H9 (cell line): ENCODE measurements at regions not wholly inside any gene's neighbourhood (a gene's known extent, or its start where the extent isn't known, plus 50 kb on each side); places are given as distances from the start of the nearest gene placed in this dataset.

Experiments
- DNase-seq: peaks from one replicate; pipeline ENCODE4 v3.0.0-alpha.2; 2017
- H2AFZ ChIP-seq: one replicate; pipeline ENCODE4 v1.6.1; 2013; ENCODE audit warnings: mild to moderate bottlenecking, low read length, control low read depth, moderate library complexity
- H2AK5ac ChIP-seq: 2 replicates; pipeline ENCODE4 v1.6.1; 2013; ENCODE audit warnings: low read length, control low read depth, mixed read lengths; ENCODE audit not compliant: insufficient read length
- H2BK120ac ChIP-seq: one replicate; pipeline ENCODE4 v1.6.1; 2013; ENCODE audit warnings: low read depth, mild to moderate bottlenecking, low read length, control low read depth, inconsistent platforms; ENCODE audit not compliant: poor library complexity, severe bottlenecking
- H2BK12ac ChIP-seq: 2 replicates; pipeline ENCODE4 v1.6.1; 2013; ENCODE audit warnings: low read length, control low read depth, mixed read lengths, low read depth; ENCODE audit not compliant: insufficient read length
- H2BK15ac ChIP-seq: 2 replicates; pipeline ENCODE4 v1.6.1; 2013; ENCODE audit warnings: low read depth, low read length, control low read depth
- H2BK20ac ChIP-seq: one replicate; pipeline ENCODE4 v1.6.1; 2013; ENCODE audit warnings: low read depth, mild to moderate bottlenecking, low read length, control low read depth, inconsistent platforms; ENCODE audit not compliant: poor library complexity, severe bottlenecking
- H2BK5ac ChIP-seq: 2 replicates; pipeline ENCODE4 v1.6.1; 2013; ENCODE audit warnings: low read length, control low read depth, mixed read lengths; ENCODE audit not compliant: insufficient read length
- H3K14ac ChIP-seq: 2 replicates; pipeline ENCODE4 v1.6.1; 2013; ENCODE audit warnings: low read length, control low read depth; ENCODE audit not compliant: insufficient read depth
- H3K18ac ChIP-seq: 2 replicates; pipeline ENCODE4 v1.6.1; 2013; ENCODE audit warnings: low read depth, mild to moderate bottlenecking, mixed read lengths, low read length, control low read depth; ENCODE audit not compliant: insufficient read length
- H3K23ac ChIP-seq: 2 replicates; pipeline ENCODE4 v1.6.1; 2013; ENCODE audit warnings: low read length, control low read depth, mixed read lengths, low read depth; ENCODE audit not compliant: insufficient read length
- H3K23me2 ChIP-seq: 2 replicates; pipeline ENCODE4 v1.6.1; 2013; ENCODE audit warnings: low read depth, mild to moderate bottlenecking, mixed read lengths, low read length, control low read depth; ENCODE audit not compliant: insufficient read length, poor library complexity, severe bottlenecking
- H3K27ac ChIP-seq: 2 replicates; pipeline ENCODE4 v1.5.1; 2013; ENCODE audit warnings: low read length, control low read depth, mixed read lengths, low read depth; ENCODE audit not compliant: insufficient read length
- H3K27me3 ChIP-seq: 2 replicates; pipeline ENCODE4 v1.6.1; 2013; ENCODE audit warnings: low read length, control low read depth, inconsistent platforms; ENCODE audit not compliant: insufficient read depth
- H3K4ac ChIP-seq: 2 replicates; pipeline ENCODE4 v1.6.1; 2013; ENCODE audit warnings: low read depth, mild to moderate bottlenecking, control low read depth, inconsistent platforms, low read length, moderate library complexity
- H3K4me1 ChIP-seq: 2 replicates; pipeline ENCODE4 v1.6.1; 2013; ENCODE audit warnings: low read length, control low read depth, inconsistent platforms; ENCODE audit not compliant: insufficient read depth
- H3K4me2 ChIP-seq: 2 replicates; pipeline ENCODE4 v1.6.1; 2013; ENCODE audit warnings: low read length, control low read depth, mixed read lengths; ENCODE audit not compliant: insufficient read length, insufficient read depth
- H3K56ac ChIP-seq: 2 replicates; pipeline ENCODE4 v1.6.1; 2013; ENCODE audit warnings: low read depth, mild to moderate bottlenecking, mixed read lengths, low read length, control low read depth; ENCODE audit not compliant: insufficient read length
- H3K79me1 ChIP-seq: 2 replicates; pipeline ENCODE4 v1.6.1; 2013; ENCODE audit warnings: low read depth, mild to moderate bottlenecking, moderate library complexity, low read length, control low read depth, inconsistent platforms; ENCODE audit not compliant: insufficient read depth, poor library complexity, severe bottlenecking
- H3K79me2 ChIP-seq: 2 replicates; pipeline ENCODE4 v1.6.1; 2013; ENCODE audit warnings: low read length, control low read depth, inconsistent platforms; ENCODE audit not compliant: insufficient read depth
- H3K9ac ChIP-seq: 2 replicates; pipeline ENCODE4 v1.6.1; 2013; ENCODE audit warnings: low read length, control low read depth, mixed read lengths; ENCODE audit not compliant: insufficient read length; ENCODE audit errors: extremely low read depth
- H3K9me3 ChIP-seq: one replicate; pipeline ENCODE4 v1.6.1; 2013; ENCODE audit warnings: low read depth, low read length, inconsistent platforms; ENCODE audit not compliant: control insufficient read depth
- H3T11ph ChIP-seq: one replicate; pipeline ENCODE4 v1.6.1; 2013; ENCODE audit warnings: mild to moderate bottlenecking, low read length, control low read depth, inconsistent platforms
- H4K20me1 ChIP-seq: one replicate; pipeline ENCODE4 v1.6.1; 2013; ENCODE audit not compliant: control insufficient read depth, insufficient read length, insufficient read depth
- H4K5ac ChIP-seq: 2 replicates; pipeline ENCODE4 v1.6.1; 2013; ENCODE audit warnings: low read depth, mild to moderate bottlenecking, mixed read lengths, low read length, control low read depth; ENCODE audit not compliant: insufficient read length
- H4K8ac ChIP-seq: replicated peaks from 2 replicates; pipeline ENCODE4 v1.6.1; 2013; ENCODE audit warnings: low read length, control low read depth, mixed read lengths, low read depth; ENCODE audit not compliant: insufficient read length
- H4K91ac ChIP-seq: 2 replicates; pipeline ENCODE4 v1.6.1; 2013; ENCODE audit warnings: low read depth, mild to moderate bottlenecking, moderate library complexity, mixed read lengths, low read length, control low read depth; ENCODE audit not compliant: insufficient read length
- H3K27ac Mint-ChIP-seq, 3 experiments: 2 replicates in 2 of 3; 3 replicates in 1 of 3; pipeline ENCODE4 v1.8.0; 2020 to 2021; ENCODE audit warnings: mixed read lengths in 3 of 3, mild to moderate bottlenecking in 1 of 3, moderate library complexity in 1 of 3
- H3K27me3 Mint-ChIP-seq: 2 replicates; pipeline ENCODE4 v1.8.0; 2021; ENCODE audit warnings: low read depth, mild to moderate bottlenecking, moderate library complexity, mixed read lengths
- H3K36me3 Mint-ChIP-seq, 3 experiments: 2 replicates in 2 of 3; 3 replicates in 1 of 3; pipeline ENCODE4 v1.8.0; 2020 to 2021; ENCODE audit warnings: low read depth in 3 of 3, mixed read lengths in 3 of 3; ENCODE audit not compliant: insufficient read depth in 1 of 3
- H3K4me1 Mint-ChIP-seq, 2 experiments: 2 replicates each; pipeline ENCODE4 v1.8.0; 2020; ENCODE audit warnings: mixed read lengths in 2 of 2
- H3K4me3 Mint-ChIP-seq, 2 experiments: 2 replicates in 1 of 2; 3 replicates in 1 of 2; pipeline ENCODE4 v1.8.0; 2020 to 2021; ENCODE audit warnings: mild to moderate bottlenecking in 2 of 2, mixed read lengths in 2 of 2, moderate library complexity in 1 of 2
- H3K9me3 Mint-ChIP-seq, 2 experiments: 2 replicates in 1 of 2; 3 replicates in 1 of 2; pipeline ENCODE4 v1.8.0; 2020; ENCODE audit warnings: mild to moderate bottlenecking in 2 of 2, mixed read lengths in 2 of 2, moderate library complexity in 1 of 2
- WGBS: extraction: QIAGEN DNeasy Blood & Tissue Kit; methylation state at CpG from one replicate; pipeline ENCODE4 v1.1.7; 2013; ENCODE audit warnings: missing lambda C conversion rate, low lambda C conversion rate, mixed read lengths; ENCODE audit not compliant: insufficient read length; ENCODE audit errors: extremely low coverage; 5-methylcytosine and 5-hydroxymethylcytosine counted together
- TF ChIP-seq, protein P1 (sequence below): fragments of 200-600 bp; sonication (generic); conservative IDR thresholded peaks from 3 replicates; pipeline ENCODE4 v1.8.0; 2021; ENCODE audit warnings: antibody characterized with exemption, mild to moderate bottlenecking

DNA sequence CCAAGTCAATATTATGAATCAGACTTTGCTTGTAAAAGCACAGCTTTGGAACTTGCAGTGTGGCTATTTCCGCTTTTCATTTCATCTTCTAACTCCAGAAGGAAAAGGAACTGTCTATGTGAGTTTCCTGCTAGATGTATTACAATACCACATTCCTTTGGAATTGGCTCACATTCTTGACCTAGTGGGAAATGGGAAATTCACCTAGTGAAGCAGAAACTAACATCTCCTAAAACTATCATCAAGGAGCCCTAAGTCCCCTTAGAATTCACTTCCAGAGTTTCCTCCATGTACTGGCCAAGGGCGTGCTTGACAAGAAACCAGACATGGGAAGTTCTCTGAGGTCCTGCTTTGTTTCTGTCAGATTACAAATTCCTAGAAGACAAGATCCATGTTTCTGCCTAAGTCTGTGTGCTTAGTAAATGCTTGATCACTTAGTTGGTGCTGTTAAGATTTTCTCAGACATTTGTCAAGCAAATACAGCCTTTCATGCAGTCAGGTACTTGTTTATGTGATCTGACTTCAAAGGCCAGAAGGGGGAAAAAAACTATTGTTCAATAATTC is 275.7 kb upstream of the FN1 start:
- H4K91ac ChIP-seq: no peak overlapping the region

More for the DNA sequence above, 275.7 kb upstream of the FN1 start:
- Histone ChIP-seq H4K20me1 (no peaks in the 10 kb centered on the region), H2AFZ (no peak overlapping the region), H3K27me3 (no peaks in the 10 kb centered on the region), H3K4me2 (no peak overlapping the region), H3K79me2 (no peaks in the 10 kb centered on the region), H4K5ac (no peak overlapping the region), H3K18ac (no peak overlapping the region), H3K4me1 (no peaks in the 10 kb centered on the region), H3K23ac (no peak overlapping the region), H3K56ac (no peak overlapping the region), H3K14ac (no peak overlapping the region), H2BK20ac (no peak overlapping the region), H3K27ac (no peak overlapping the region), H2BK5ac (no peak overlapping the region), H3K79me1 (no peaks in the 10 kb centered on the region), H2BK15ac (no peak overlapping the region), H2BK120ac (no peak overlapping the region), H4K8ac (no peak overlapping the region), H2AK5ac (no peak overlapping the region), H3K9ac (no peak overlapping the region), H3K9me3 (no peaks in the 10 kb centered on the region), H3T11ph (no peak overlapping the region), H2BK12ac (no peak overlapping the region), H3K4ac (no peak overlapping the region), H3K23me2 (no peaks in the 10 kb centered on the region)
- WGBS: no CpG with 5 or more reads among the region's 2 CpGs
- DNase-seq: no peak
- Mint-ChIP-seq H3K27ac (no peak overlapping the region), H3K4me1 (0 out of 4 replicates have a peak, but pooled peaks cover 0 to 4% of the 10 kb centered on the region in 2 experiments), H3K27me3 (no peaks in the 10 kb centered on the region; the same call in 1 of the 2 replicates), H3K36me3 (no peaks in the 10 kb centered on the region), H3K4me3 (no peak overlapping the region), H3K9me3 (no peaks in the 10 kb centered on the region)
- TF ChIP-seq, protein P1, sequence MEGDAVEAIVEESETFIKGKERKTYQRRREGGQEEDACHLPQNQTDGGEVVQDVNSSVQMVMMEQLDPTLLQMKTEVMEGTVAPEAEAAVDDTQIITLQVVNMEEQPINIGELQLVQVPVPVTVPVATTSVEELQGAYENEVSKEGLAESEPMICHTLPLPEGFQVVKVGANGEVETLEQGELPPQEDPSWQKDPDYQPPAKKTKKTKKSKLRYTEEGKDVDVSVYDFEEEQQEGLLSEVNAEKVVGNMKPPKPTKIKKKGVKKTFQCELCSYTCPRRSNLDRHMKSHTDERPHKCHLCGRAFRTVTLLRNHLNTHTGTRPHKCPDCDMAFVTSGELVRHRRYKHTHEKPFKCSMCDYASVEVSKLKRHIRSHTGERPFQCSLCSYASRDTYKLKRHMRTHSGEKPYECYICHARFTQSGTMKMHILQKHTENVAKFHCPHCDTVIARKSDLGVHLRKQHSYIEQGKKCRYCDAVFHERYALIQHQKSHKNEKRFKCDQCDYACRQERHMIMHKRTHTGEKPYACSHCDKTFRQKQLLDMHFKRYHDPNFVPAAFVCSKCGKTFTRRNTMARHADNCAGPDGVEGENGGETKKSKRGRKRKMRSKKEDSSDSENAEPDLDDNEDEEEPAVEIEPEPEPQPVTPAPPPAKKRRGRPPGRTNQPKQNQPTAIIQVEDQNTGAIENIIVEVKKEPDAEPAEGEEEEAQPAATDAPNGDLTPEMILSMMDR: no peak
